A673 (cell line): ENCODE measurements at regions not wholly inside any gene's neighbourhood (a gene's known extent, or its start where the extent isn't known, plus 50 kb on each side); places are given as distances from the start of the nearest gene placed in this dataset.

ENCODE experiments used
- CTCF ChIP-seq: fragments of 300-800, 200-600 bp; sonication (generic); conservative IDR thresholded peaks from 2 replicates; pipeline ENCODE4 v1.5.1; 2017; ENCODE audit warnings: low read depth, mild to moderate bottlenecking, antibody characterized with exemption, low read length, moderate library complexity, mixed read lengths
- EZH2 ChIP-seq: fragments of 200-600 bp; sonication (generic); IDR thresholded peaks from 2 replicates; pipeline ENCODE4 v1.6.1; 2017; ENCODE audit warnings: borderline replicate concordance, low read depth, mild to moderate bottlenecking, mixed read lengths, antibody characterized with exemption, low read length; ENCODE audit not compliant: poor library complexity, severe bottlenecking

- no peak for TF ChIP-seq CTCF
- no peak for TF ChIP-seq EZH2
Observed at GRCh38 chr4:91973479-91974153, 330.1 kb upstream of the GRID2 start.
